ENCODE measurements at regions not wholly inside any gene's neighbourhood (a gene's known extent, or its start where the extent isn't known, plus 50 kb on each side); places are given as distances from the start of the nearest gene placed in this dataset.

DNA sequence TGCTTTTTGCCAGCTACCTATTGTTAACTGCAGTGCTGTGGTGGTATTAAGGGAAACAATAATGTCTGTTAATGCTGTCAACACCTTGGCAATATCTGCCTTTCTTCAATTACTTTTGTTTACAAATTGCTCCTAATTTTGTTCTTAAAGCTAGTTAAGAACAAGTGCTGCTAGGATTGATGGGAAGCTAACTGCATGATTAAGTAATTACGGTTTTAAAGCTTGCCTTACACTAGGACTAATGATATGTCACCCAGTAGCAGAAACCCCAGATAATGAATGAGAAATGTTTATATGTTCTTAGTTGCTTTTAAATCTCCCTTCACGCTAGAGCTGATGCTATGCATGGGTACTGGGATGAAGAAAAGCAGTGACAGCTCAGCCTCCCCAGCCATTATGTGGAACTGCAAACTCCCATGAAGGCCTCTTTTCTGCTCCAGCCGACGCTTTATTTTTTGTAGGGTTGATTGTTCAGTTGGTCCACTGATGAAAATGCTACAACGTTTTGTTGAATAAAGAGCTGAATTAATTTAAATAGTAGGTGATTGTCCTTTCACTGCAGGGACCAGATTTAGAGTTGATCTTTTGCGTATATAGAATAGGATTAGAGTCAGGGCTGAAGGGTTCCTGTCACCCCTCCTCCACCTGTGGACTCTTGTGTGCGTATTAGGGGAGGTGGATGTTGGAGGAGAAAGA lies 610.5 kb downstream of the TFAP2B start:
- TF ChIP-seq ZC3H10 (CRISPR knock-in tag; IDR thresholded peaks at IDR 0.05) (no peak), PPARA (CRISPR knock-in tag; IDR thresholded peaks at IDR 0.05; ENCODE audit: borderline replicate concordance) (no peak), GLIS3 (CRISPR knock-in tag; IDR thresholded peaks at IDR 0.05) (no peak), CREB5 (CRISPR knock-in tag; IDR thresholded peaks at IDR 0.05; ENCODE audit: low read depth) (no peak), TCF4 (CRISPR knock-in tag; IDR thresholded peaks at IDR 0.05; ENCODE audit: borderline replicate concordance) (no peak), OSR1 (CRISPR knock-in tag; IDR thresholded peaks at IDR 0.05) (no peak), ZNF565 (CRISPR knock-in tag; conservative IDR thresholded peaks at IDR 0.05; ENCODE audit: low read depth) (no peak), RARB (CRISPR knock-in tag; IDR thresholded peaks at IDR 0.05) (no peak), CSDC2 (CRISPR knock-in tag; IDR thresholded peaks at IDR 0.05) (no peak), ZNF70 (CRISPR knock-in tag; IDR thresholded peaks at IDR 0.05) (no peak), SNAI2 (CRISPR knock-in tag; IDR thresholded peaks at IDR 0.05) (no peak), ARNTL (CRISPR knock-in tag; IDR thresholded peaks at IDR 0.05; ENCODE audit: borderline replicate concordance, low read depth) (no peak), CSRNP3 (CRISPR knock-in tag; IDR thresholded peaks at IDR 0.05) (no peak)
- TF ChIP-seq, protein P1, sequence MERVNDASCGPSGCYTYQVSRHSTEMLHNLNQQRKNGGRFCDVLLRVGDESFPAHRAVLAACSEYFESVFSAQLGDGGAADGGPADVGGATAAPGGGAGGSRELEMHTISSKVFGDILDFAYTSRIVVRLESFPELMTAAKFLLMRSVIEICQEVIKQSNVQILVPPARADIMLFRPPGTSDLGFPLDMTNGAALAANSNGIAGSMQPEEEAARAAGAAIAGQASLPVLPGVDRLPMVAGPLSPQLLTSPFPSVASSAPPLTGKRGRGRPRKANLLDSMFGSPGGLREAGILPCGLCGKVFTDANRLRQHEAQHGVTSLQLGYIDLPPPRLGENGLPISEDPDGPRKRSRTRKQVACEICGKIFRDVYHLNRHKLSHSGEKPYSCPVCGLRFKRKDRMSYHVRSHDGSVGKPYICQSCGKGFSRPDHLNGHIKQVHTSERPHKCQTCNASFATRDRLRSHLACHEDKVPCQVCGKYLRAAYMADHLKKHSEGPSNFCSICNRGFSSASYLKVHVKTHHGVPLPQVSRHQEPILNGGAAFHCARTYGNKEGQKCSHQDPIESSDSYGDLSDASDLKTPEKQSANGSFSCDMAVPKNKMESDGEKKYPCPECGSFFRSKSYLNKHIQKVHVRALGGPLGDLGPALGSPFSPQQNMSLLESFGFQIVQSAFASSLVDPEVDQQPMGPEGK (CRISPR knock-in tag; IDR thresholded peaks at IDR 0.05; ENCODE audit: borderline replicate concordance), result no peak

Measured in SK-N-SH treated with all-trans-retinoic acid at 6 μM for 48 hours (cell line).